ENCODE measurements at regions not wholly inside any gene's neighbourhood (a gene's known extent, or its start where the extent isn't known, plus 50 kb on each side); places are given as distances from the start of the nearest gene placed in this dataset.
A peak's percentile ranks its signal among the peaks of the same experiment; 100 is the strongest.
"Not testable (repeated sequence)": the region's sequence is repeated elsewhere in the genome, so short reads cannot be mapped to it uniquely, and the experiment has no call there.

- DNase-seq: no peak
These were observed 467.2 kb downstream of the MED13L start for GRCh38 chr12:115810122-115810901.

GRCh38 chr12:115806000-115806399 lies 471.5 kb downstream of the MED13L start:
- no peak for DNase-seq

GRCh38 chr12:115802767-115803166 lies 474.7 kb downstream of the MED13L start:
- DNase-seq: no peak

GRCh38 chr12:115801871-115802270 lies 475.6 kb downstream of the MED13L start:
- no peak for DNase-seq

- peak; percentile 14 for DNase-seq
These were observed 477.9 kb downstream of the MED13L start for GRCh38 chr12:115799610-115800009.

GRCh38 chr12:115798309-115798917 lies 479.1 kb downstream of the MED13L start:
- DNase-seq: peak; percentile 43

GRCh38 chr12:115794659-115795081 lies 482.8 kb downstream of the MED13L start:
- DNase-seq: peak; percentile 55

GRCh38 chr12:115791331-115791730 lies 486.2 kb downstream of the MED13L start:
- DNase-seq: peak; percentile 54

- DNase-seq: peak; percentile 36
These were observed 487.0 kb downstream of the MED13L start for GRCh38 chr12:115790526-115790925.

- DNase-seq: not testable (repeated sequence)
These were observed 491.0 kb downstream of the MED13L start for GRCh38 chr12:115786490-115786889.

GRCh38 chr12:115785548-115785947 lies 491.9 kb downstream of the MED13L start:
- peak; percentile 51 for DNase-seq

GRCh38 chr12:115776399-115776798 lies 501.1 kb downstream of the MED13L start:
- DNase-seq: no peak

- DNase-seq: peak; percentile 41
These were observed 503.2 kb downstream of the MED13L start for GRCh38 chr12:115774148-115774895.

- DNase-seq: no peak
These were observed 505.9 kb downstream of the MED13L start for GRCh38 chr12:115771601-115772000.

- peak; percentile 83 for DNase-seq
These were observed 506.4 kb downstream of the MED13L start for GRCh38 chr12:115771065-115771464.

- DNase-seq: no peak
These were observed 506.9 kb downstream of the MED13L start for GRCh38 chr12:115770643-115771042.

GRCh38 chr12:115767916-115768315 lies 509.6 kb downstream of the MED13L start:
- no peak for DNase-seq

- no peak for DNase-seq
These were observed 513.4 kb downstream of the MED13L start for GRCh38 chr12:115763982-115764621.

- peak; percentile 75 for DNase-seq
These were observed 514.1 kb downstream of the MED13L start for GRCh38 chr12:115763376-115763775.

GRCh38 chr12:115762936-115763335 lies 514.6 kb downstream of the MED13L start:
- no peak for DNase-seq

GRCh38 chr12:115761784-115762183 lies 515.7 kb downstream of the MED13L start:
- DNase-seq: no peak

- DNase-seq: no peak
These were observed 517.3 kb downstream of the MED13L start for GRCh38 chr12:115760231-115760630.
